HepG2 (cell line): ENCODE measurements at regions not wholly inside any gene's neighbourhood (a gene's known extent, or its start where the extent isn't known, plus 50 kb on each side); places are given as distances from the start of the nearest gene placed in this dataset.

Experiments used
- ATAC-seq: fragments of 200-7000 bp; cut with Tn5 transposase; 3 replicates; pipeline ENCODE4 v1.9.1; 2020; ENCODE audit warnings: mild to moderate bottlenecking, moderate library complexity
- BruUV-seq: library from RNA; stranded (reverse); fragments of 400-500 nt; replicated peaks from 2 replicates; lab custom pipeline; 2021; lab: Mats Ljungman, UMichigan
- CTCF ChIA-PET: fragments of 300-600 bp; formaldehyde crosslinking; extraction: SDS; loops from one replicate; lab custom pipeline; 2021; ENCODE audit warnings: low total read pairs, inconsistent platforms, low intra/inter-chr PET ratio; lab: Yijun Ruan, JAX
- POLR2A ChIA-PET: fragments of 350-600 bp; sonication (Branson Sonifier 250); formaldehyde crosslinking; loops from one replicate; lab custom pipeline; 2020; ENCODE audit warnings: antibody characterized with exemption, inconsistent platforms; lab: Yijun Ruan, JAX
- DNase-seq: peaks from one replicate; pipeline ENCODE4 v3.0.0-alpha.2; 2015; ENCODE audit warnings: low spot score
- FAIRE-seq: peaks from 3 replicates; lab custom pipeline; 2011; peaks lifted over from hg19 to GRCh38; lab: Jason Lieb, UNC
- H2AFZ ChIP-seq: one replicate; pipeline ENCODE4 v1.6.1; 2011; ENCODE audit warnings: low read length, inconsistent platforms
- H3K27ac ChIP-seq: fragments of 300-600 bp; 3 replicates; pipeline ENCODE4 v1.8.0; 2011; ENCODE audit warnings: mixed run types, mild to moderate bottlenecking, mixed read lengths, low read length, inconsistent platforms; ENCODE audit not compliant: insufficient read depth; ENCODE audit errors: extremely low read length
- H3K27me3 ChIP-seq, 2 experiments: fragments of 200-600 bp in 1 of 2; 2 replicates in 1 of 2; 3 replicates in 1 of 2; pipeline versions ENCODE4 v1.6.0 to v1.8.0; 2011; ENCODE audit warnings: low read length in 2 of 2, mild to moderate bottlenecking in 2 of 2, moderate library complexity in 2 of 2, inconsistent platforms in 1 of 2; ENCODE audit not compliant: insufficient read depth in 2 of 2, control insufficient read depth in 1 of 2
- H3K36me3 ChIP-seq, 2 experiments: fragments of 200-600 bp in 1 of 2; replicated peaks in 1 of 2; 2 replicates in 1 of 2; 3 replicates in 1 of 2; pipeline versions ENCODE4 v1.5.1 to v1.8.0; 2011; ENCODE audit warnings: low read length in 2 of 2, inconsistent platforms in 1 of 2; ENCODE audit not compliant: insufficient read depth in 2 of 2, control insufficient read depth in 1 of 2
- H3K4me1 ChIP-seq: 2 replicates; pipeline ENCODE4 v1.5.1; 2012; ENCODE audit warnings: low read length, inconsistent platforms; ENCODE audit not compliant: insufficient read depth
- H3K4me2 ChIP-seq: 2 replicates; pipeline ENCODE4 v1.6.0; 2011; ENCODE audit warnings: low read depth, low read length, inconsistent platforms
- H3K4me3 ChIP-seq, 3 experiments: fragments of 200-600 bp in 1 of 3; sonication (generic), shearing (Covaris generic) in 1 of 3; replicated peaks in 1 of 3; 2 replicates each; pipeline ENCODE4 v1.5.1; 2011 to 2016; ENCODE audit warnings: low read length in 3 of 3, inconsistent platforms in 2 of 3, low read depth in 2 of 3, mild to moderate bottlenecking in 2 of 3, control low read depth in 1 of 3, mixed read lengths in 1 of 3; ENCODE audit not compliant: insufficient read depth in 1 of 3
- H3K79me2 ChIP-seq: one replicate; pipeline ENCODE4 v1.6.1; 2011; ENCODE audit warnings: low read length, inconsistent platforms; ENCODE audit not compliant: insufficient read depth
- H3K9ac ChIP-seq: 2 replicates; pipeline ENCODE4 v1.6.0; 2011; ENCODE audit warnings: mild to moderate bottlenecking, low read depth, low read length, inconsistent platforms; ENCODE audit not compliant: insufficient read depth
- H3K9me3 ChIP-seq: 2 replicates; pipeline ENCODE4 v1.5.1; 2012; ENCODE audit warnings: mild to moderate bottlenecking, low read length
- H4K20me1 ChIP-seq: 2 replicates; pipeline ENCODE4 v1.6.0; 2011; ENCODE audit warnings: inconsistent platforms, mild to moderate bottlenecking, low read length, moderate library complexity; ENCODE audit not compliant: insufficient read depth
- ARNT ChIP-seq: fragments of 450-650 bp; IDR thresholded peaks from 2 replicates; pipeline ENCODE4 v1.6.1; 2017
- ARNTL ChIP-seq: sonication (generic); formaldehyde crosslinking; IDR thresholded peaks from 2 replicates; pipeline ENCODE4 v1.4.0; 2020; ENCODE audit warnings: mild to moderate bottlenecking, missing genetic modification reagents
- BORCS8-MEF2B ChIP-seq: sonication (generic); formaldehyde crosslinking; IDR thresholded peaks from 2 replicates; pipeline ENCODE4 v1.8.0; 2022; ENCODE audit warnings: mild to moderate bottlenecking, missing genetic modification reagents
- FOXK2 ChIP-seq: fragments of 450-650 bp; IDR thresholded peaks from 2 replicates; pipeline ENCODE4 v1.6.1; 2016
- IRX3 ChIP-seq: sonication (generic); formaldehyde crosslinking; IDR thresholded peaks from 2 replicates; pipeline ENCODE4 v1.8.1; 2023; ENCODE audit warnings: mild to moderate bottlenecking, low read depth, missing genetic modification reagents, borderline replicate concordance
- MXD1 ChIP-seq: sonication (generic); formaldehyde crosslinking; IDR thresholded peaks from 2 replicates; pipeline ENCODE4 v1.4.0; 2020; ENCODE audit warnings: mild to moderate bottlenecking, missing genetic modification reagents
- RELA ChIP-seq: sonication (generic); formaldehyde crosslinking; IDR thresholded peaks from 2 replicates; pipeline ENCODE4 v1.4.0; 2020; ENCODE audit warnings: missing genetic modification reagents
- REPIN1 ChIP-seq: sonication (generic); formaldehyde crosslinking; IDR thresholded peaks from 2 replicates; pipeline ENCODE4 v1.8.0; 2022; ENCODE audit warnings: missing genetic modification reagents, low read depth, mild to moderate bottlenecking, borderline replicate concordance
- RFX3 ChIP-seq: IDR thresholded peaks from 2 replicates; pipeline ENCODE4 v1.6.1; 2016; ENCODE audit warnings: missing biosample characterization, missing genetic modification reagents
- RFXAP ChIP-seq: sonication (generic); formaldehyde crosslinking; IDR thresholded peaks from 2 replicates; pipeline ENCODE4 v1.4.0; 2020; ENCODE audit warnings: missing genetic modification reagents, borderline replicate concordance
- SCMH1 ChIP-seq: sonication (generic); formaldehyde crosslinking; IDR thresholded peaks from 2 replicates; pipeline ENCODE4 v1.9.0; 2021; ENCODE audit warnings: missing genetic modification reagents, mild to moderate bottlenecking, borderline replicate concordance
- SIX1 ChIP-seq: sonication (generic); formaldehyde crosslinking; IDR thresholded peaks from 2 replicates; pipeline ENCODE4 v1.4.0; 2020; ENCODE audit warnings: missing genetic modification reagents, borderline replicate concordance
- ZBTB3 ChIP-seq: sonication (generic); formaldehyde crosslinking; IDR thresholded peaks from 2 replicates; pipeline ENCODE4 v1.4.0; 2020; ENCODE audit warnings: low read depth, mild to moderate bottlenecking, moderate library complexity, missing genetic modification reagents, borderline replicate concordance
- ZNF317 ChIP-seq: sonication (generic); formaldehyde crosslinking; IDR thresholded peaks from 2 replicates; pipeline ENCODE4 v1.5.0; 2020; ENCODE audit warnings: mild to moderate bottlenecking, missing genetic modification reagents
- ZNF484 ChIP-seq: sonication (generic); formaldehyde crosslinking; IDR thresholded peaks from 2 replicates; pipeline ENCODE4 v1.5.1; 2020; ENCODE audit warnings: mild to moderate bottlenecking, low read depth, missing genetic modification reagents, borderline replicate concordance
- ZNF691 ChIP-seq: sonication (generic); formaldehyde crosslinking; IDR thresholded peaks from 2 replicates; pipeline ENCODE4 v1.4.0; 2020; ENCODE audit warnings: missing genetic modification reagents, low read depth, mild to moderate bottlenecking, borderline replicate concordance
- ZNF703 ChIP-seq: sonication (generic); formaldehyde crosslinking; IDR thresholded peaks from 2 replicates; pipeline ENCODE4 v1.5.1; 2020; ENCODE audit warnings: missing genetic modification reagents, mild to moderate bottlenecking, moderate library complexity, borderline replicate concordance
- WGBS: methylation state at CpG from one replicate; pipeline ENCODE4 v1.1.6; 2017; ENCODE audit warnings: low lambda C conversion rate; 5-methylcytosine and 5-hydroxymethylcytosine counted together
- in situ Hi-C: cut with HindIII; loops from 2 replicates; pipeline ENCODE4 v1.10.0; 2017; ENCODE audit warnings: low pct_unique_long_range_greater_than_20kb; ENCODE audit not compliant: extremely low pct_ligation_motif_present
- intact Hi-C: fragments of 100-400 bp; cut with micrococcal nuclease; formaldehyde crosslinking; loops from one replicate; pipeline ENCODE4 v1.10.0; 2022; ENCODE audit not compliant: unreplicated experiment
- TF ChIP-seq, protein P1 (sequence below): sonication (generic); formaldehyde crosslinking; IDR thresholded peaks from 2 replicates; pipeline ENCODE4 v1.8.0; 2022; ENCODE audit warnings: missing genetic modification reagents, mild to moderate bottlenecking, moderate library complexity, borderline replicate concordance
- TF ChIP-seq, protein P2 (sequence below): sonication (generic); formaldehyde crosslinking; IDR thresholded peaks from 2 replicates; pipeline ENCODE4 v1.4.0; 2020; ENCODE audit warnings: mild to moderate bottlenecking, low read depth, missing genetic modification reagents

DNA sequence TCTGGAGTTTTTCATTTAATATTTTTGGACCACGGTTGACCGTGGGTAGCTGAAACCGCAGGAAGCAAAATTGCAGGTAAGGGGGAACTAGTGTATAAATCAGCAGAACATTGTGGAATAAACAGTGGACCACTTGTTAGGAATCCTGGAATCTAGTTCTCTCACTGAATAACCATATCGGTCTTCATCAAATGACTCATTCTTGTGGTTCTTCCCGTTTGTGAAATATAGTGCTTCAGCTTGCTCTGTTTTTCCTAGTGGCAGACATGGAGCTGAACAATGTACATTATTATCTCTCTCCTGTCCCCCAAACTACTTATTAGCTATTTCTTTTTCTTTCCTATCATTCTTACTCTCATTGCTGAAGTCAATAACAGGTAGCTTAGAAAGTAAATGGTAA, 61.9 kb downstream of the HSPA13 start:
- Histone ChIP-seq H3K79me2 (no peaks in the 10 kb centered on the region), H2AFZ (no peak overlapping the region), H3K27ac (no peak overlapping the region), H4K20me1 (no peaks in the 10 kb centered on the region), H3K4me3 (no peak overlapping the region), H3K9me3 (no peaks in the 10 kb centered on the region), H3K4me1 (no peaks in the 10 kb centered on the region), H3K36me3 (no peaks in the 10 kb centered on the region), H3K27me3 (no peaks in the 10 kb centered on the region), H3K9ac (no peak overlapping the region), H3K4me2 (no peak overlapping the region)
- no peak for TF ChIP-seq ZNF703
- no peak for TF ChIP-seq RFX3 (CRISPR knock-in tag)
- TF ChIP-seq RFXAP: no peak
- no peak for TF ChIP-seq REPIN1 (CRISPR knock-in tag)
- TF ChIP-seq, protein P1, sequence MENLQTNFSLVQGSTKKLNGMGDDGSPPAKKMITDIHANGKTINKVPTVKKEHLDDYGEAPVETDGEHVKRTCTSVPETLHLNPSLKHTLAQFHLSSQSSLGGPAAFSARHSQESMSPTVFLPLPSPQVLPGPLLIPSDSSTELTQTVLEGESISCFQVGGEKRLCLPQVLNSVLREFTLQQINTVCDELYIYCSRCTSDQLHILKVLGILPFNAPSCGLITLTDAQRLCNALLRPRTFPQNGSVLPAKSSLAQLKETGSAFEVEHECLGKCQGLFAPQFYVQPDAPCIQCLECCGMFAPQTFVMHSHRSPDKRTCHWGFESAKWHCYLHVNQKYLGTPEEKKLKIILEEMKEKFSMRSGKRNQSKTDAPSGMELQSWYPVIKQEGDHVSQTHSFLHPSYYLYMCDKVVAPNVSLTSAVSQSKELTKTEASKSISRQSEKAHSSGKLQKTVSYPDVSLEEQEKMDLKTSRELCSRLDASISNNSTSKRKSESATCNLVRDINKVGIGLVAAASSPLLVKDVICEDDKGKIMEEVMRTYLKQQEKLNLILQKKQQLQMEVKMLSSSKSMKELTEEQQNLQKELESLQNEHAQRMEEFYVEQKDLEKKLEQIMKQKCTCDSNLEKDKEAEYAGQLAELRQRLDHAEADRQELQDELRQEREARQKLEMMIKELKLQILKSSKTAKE: no peak
- TF ChIP-seq SCMH1 (CRISPR knock-in tag): no peak
- TF ChIP-seq ZNF691 (CRISPR knock-in tag): no peak
- TF ChIP-seq ZNF317 (CRISPR knock-in tag): no peak
- no peak for TF ChIP-seq ZNF484
- TF ChIP-seq RELA (CRISPR knock-in tag): no peak
- TF ChIP-seq ZBTB3 (CRISPR knock-in tag): no peak
- no peak for TF ChIP-seq FOXK2
- no peak for TF ChIP-seq SIX1 (CRISPR knock-in tag)
- no peak for TF ChIP-seq IRX3
- TF ChIP-seq, protein P2, sequence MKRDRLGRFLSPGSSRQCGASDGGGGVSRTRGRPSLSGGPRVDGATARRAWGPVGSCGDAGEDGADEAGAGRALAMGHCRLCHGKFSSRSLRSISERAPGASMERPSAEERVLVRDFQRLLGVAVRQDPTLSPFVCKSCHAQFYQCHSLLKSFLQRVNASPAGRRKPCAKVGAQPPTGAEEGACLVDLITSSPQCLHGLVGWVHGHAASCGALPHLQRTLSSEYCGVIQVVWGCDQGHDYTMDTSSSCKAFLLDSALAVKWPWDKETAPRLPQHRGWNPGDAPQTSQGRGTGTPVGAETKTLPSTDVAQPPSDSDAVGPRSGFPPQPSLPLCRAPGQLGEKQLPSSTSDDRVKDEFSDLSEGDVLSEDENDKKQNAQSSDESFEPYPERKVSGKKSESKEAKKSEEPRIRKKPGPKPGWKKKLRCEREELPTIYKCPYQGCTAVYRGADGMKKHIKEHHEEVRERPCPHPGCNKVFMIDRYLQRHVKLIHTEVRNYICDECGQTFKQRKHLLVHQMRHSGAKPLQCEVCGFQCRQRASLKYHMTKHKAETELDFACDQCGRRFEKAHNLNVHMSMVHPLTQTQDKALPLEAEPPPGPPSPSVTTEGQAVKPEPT (CRISPR knock-in tag): no peak
- TF ChIP-seq ARNTL (CRISPR knock-in tag): no peak
- TF ChIP-seq BORCS8-MEF2B (CRISPR knock-in tag): no peak
- no peak for TF ChIP-seq MXD1 (CRISPR knock-in tag)
- no peak for TF ChIP-seq ARNT
- 13% methylated on average over 5 of the region's 5 CpGs for WGBS
- no peak for ATAC-seq
- no peak for FAIRE-seq
- ChIA-PET CTCF (no interaction called here), POLR2A (no interaction called here)
- no peak for DNase-seq
- intact Hi-C loops: no loop called here
- no TSS peak for BruUV-seq
- in situ Hi-C loops: no loop called here
